Omental fat pad (tissue), 3 donors: ENCODE measurements at regions not wholly inside any gene's neighbourhood (a gene's known extent, or its start where the extent isn't known, plus 50 kb on each side); places are given as distances from the start of the nearest gene placed in this dataset.

Source experiments
- ATAC-seq: fragments of 150-250 bp; one replicate; pipeline ENCODE4 v1.9.1; 2016; ENCODE audit warnings: mild to moderate bottlenecking, moderate library complexity; ENCODE audit not compliant: low FRiP score
- DNase-seq: peaks from one replicate; pipeline ENCODE4 v3.0.0-alpha.2; 2019; ENCODE audit warnings: low spot score
- CTCF ChIP-seq, 3 donors: fragments of 450-650 bp; IDR thresholded peaks; one replicate each; pipeline ENCODE4 v1.5.1; 2016 to 2017; ENCODE audit warnings: antibody characterized with exemption in 3 of 3, mild to moderate bottlenecking in 3 of 3, moderate library complexity in 2 of 3

DNA sequence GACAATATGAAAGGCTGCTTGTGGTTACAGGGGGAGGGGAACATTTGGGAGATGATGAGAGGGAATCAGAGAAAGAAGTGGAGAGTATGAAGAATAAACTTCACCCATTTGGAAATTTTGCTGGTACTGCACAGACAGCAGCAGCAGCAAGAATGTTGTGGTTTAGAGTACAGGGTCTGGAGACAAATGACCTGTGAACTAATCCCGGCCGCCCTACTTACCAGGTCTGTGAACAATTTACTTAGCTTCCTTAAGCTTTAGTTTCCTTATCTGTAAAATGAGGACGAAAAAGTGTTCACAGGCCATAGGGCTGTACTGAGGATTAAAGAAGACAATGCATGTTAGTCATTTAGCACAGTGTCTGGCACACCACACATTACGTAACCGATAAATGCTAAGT lies 685.4 kb upstream of the CELF4 start:
- no peak for TF ChIP-seq CTCF (IDR thresholded peaks at IDR 0.05)
- no peak for DNase-seq
- ATAC-seq, result no peak

DNA sequence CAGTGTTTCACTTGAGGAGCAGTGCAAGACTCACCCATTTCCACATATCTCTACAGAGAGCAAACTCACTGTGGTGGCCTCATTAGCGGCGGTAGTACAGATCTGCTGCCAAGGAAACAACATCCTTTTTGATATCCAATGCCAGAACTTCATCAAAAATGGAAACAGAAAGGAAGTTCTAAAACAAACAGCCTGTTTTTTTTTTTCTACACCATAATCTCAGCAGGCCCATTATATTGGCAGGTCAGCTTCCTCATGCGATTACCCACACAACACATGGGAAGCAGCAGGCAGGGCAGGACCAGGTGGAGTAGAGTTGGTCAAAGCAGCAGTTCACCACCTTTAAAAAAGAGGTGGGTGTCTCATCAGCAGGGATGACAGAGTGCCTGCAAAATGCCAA lies 678.9 kb upstream of the CELF4 start:
- TF ChIP-seq CTCF (IDR thresholded peaks at IDR 0.05), result no peak
- no peak for DNase-seq
- no peak for ATAC-seq

GRCh38 chr18:38243291-38243690 lies 677.7 kb upstream of the CELF4 start:
- TF ChIP-seq CTCF (IDR thresholded peaks at IDR 0.05), result no peak
- DNase-seq (no peak), ATAC-seq (no peak)

GRCh38 chr18:38241736-38242135 lies 676.1 kb upstream of the CELF4 start:
- ATAC-seq (no peak), DNase-seq (no peak)
- no peak for TF ChIP-seq CTCF (IDR thresholded peaks at IDR 0.05)

GRCh38 chr18:38241216-38241615 lies 675.6 kb upstream of the CELF4 start:
- DNase-seq (no peak), ATAC-seq (no peak)
- no peak for TF ChIP-seq CTCF (IDR thresholded peaks at IDR 0.05)

DNA sequence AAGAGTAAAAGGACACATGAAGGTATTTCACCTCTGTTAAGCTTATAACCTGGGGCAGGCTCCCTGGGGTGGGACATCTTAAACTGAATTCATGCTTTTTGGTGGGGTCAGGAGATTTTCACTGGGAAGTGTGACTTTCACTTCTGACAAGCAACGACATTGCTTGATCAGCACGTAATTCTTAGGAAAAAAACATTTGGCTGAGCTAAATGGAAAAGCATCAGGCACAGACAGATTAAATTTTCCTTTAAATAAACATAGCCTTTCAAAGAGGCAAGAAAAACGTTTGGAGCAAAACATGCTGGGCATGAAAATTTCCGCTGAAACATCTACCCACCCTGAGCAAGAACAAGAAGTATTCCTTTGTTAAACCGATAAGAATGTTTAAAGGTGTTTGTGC lies 674.0 kb upstream of the CELF4 start:
- TF ChIP-seq CTCF (IDR thresholded peaks at IDR 0.05), result no peak
- no peak for DNase-seq
- ATAC-seq, result no peak

GRCh38 chr18:38237796-38238195 lies 672.2 kb upstream of the CELF4 start:
- TF ChIP-seq CTCF (IDR thresholded peaks at IDR 0.05), result no peak
- DNase-seq (no peak), ATAC-seq (no peak)
